ENCODE measurements at regions not wholly inside any gene's neighbourhood (a gene's known extent, or its start where the extent isn't known, plus 50 kb on each side); places are given as distances from the start of the nearest gene placed in this dataset.

DNA sequence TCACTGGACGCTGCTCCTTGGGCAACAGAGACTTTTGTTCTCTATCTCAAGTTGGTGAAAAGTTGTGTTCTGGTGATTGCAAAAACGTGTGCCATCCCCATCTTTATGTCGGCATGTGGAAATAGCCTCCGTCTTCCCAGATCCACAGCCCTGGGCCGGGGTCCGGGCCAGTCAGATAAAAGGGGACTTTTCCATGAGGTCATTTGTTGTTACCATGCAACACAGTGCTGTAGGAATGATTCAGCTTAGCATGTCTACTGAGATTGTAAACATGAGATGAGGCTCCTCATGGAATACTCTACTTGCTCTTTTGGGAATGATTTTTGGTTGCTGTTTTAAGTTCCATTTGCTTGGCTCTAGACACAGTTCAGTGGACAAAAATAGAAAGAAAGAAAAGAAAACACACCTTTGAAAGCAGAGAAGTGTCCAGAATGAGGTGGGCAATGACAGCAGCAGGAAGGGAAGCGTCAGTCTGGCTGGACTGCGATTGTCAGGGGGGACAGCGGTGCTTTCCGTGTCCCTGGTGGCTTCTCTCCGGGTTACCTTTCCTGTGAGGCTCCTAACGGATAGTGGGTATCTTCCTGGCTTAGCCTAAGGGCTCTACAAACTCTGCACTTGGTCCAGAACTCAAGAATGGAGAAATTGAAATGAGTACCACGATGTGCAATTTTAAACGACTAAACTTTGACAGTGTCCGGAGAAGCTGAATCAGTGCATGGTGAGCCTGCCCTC lies 91.6 kb downstream of the TEX29 start:
- DNase-seq (ENCODE audit: low spot score), result no peak
- TF ChIP-seq, protein P1, sequence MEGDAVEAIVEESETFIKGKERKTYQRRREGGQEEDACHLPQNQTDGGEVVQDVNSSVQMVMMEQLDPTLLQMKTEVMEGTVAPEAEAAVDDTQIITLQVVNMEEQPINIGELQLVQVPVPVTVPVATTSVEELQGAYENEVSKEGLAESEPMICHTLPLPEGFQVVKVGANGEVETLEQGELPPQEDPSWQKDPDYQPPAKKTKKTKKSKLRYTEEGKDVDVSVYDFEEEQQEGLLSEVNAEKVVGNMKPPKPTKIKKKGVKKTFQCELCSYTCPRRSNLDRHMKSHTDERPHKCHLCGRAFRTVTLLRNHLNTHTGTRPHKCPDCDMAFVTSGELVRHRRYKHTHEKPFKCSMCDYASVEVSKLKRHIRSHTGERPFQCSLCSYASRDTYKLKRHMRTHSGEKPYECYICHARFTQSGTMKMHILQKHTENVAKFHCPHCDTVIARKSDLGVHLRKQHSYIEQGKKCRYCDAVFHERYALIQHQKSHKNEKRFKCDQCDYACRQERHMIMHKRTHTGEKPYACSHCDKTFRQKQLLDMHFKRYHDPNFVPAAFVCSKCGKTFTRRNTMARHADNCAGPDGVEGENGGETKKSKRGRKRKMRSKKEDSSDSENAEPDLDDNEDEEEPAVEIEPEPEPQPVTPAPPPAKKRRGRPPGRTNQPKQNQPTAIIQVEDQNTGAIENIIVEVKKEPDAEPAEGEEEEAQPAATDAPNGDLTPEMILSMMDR (IDR thresholded peaks at IDR 0.05; ENCODE audit: borderline replicate concordance, control extremely low read depth, extremely low read depth, insufficient read depth, missing control alignments), result no peak
- in situ Hi-C loops (cut with MboI; ENCODE audit: low sequenced_read_pairs, unreplicated experiment), result no loop called here

DNA sequence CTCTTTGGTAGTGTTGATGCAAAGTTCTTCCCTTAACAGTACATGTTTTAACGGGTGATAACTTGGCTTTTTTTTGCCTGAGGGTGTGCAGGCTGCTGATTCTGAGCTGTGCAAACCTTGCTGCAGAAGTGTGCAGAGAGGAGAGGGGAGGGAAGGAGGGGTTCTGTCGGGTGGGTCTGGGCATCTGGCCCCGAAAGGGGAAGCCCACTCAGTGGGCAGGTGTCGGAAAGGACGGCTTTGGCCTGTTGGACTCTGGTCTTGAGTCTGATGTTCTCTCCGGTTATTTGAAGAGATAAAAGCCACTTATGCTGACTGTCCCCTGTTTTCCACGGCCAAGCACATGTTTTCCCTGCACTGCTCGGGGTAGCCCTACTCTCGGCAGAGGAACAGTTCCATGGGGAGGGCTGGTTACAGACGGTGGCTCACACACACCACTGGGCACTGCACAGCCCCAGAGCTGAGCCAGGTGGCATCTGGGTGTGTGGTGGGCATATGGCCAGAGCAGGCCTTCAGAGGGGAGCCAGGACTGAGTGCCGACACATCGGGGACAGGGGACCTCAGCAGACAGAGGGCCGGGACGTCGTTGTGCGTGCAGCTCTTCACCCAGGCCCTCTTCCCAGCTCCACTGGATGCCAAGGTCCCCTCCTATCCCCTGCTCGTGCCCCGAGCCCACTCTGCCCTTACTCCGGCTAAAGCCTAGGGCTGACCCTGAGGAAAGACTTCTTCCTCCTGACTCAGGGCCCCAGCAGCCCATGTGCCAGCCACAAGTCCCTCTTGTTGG lies 93.2 kb downstream of the TEX29 start:
- TF ChIP-seq, protein P1 (IDR thresholded peaks at IDR 0.05; ENCODE audit: borderline replicate concordance, control extremely low read depth, extremely low read depth, insufficient read depth, missing control alignments), result no peak
- in situ Hi-C loops (cut with MboI; ENCODE audit: low sequenced_read_pairs, unreplicated experiment), result no loop called here

DNA sequence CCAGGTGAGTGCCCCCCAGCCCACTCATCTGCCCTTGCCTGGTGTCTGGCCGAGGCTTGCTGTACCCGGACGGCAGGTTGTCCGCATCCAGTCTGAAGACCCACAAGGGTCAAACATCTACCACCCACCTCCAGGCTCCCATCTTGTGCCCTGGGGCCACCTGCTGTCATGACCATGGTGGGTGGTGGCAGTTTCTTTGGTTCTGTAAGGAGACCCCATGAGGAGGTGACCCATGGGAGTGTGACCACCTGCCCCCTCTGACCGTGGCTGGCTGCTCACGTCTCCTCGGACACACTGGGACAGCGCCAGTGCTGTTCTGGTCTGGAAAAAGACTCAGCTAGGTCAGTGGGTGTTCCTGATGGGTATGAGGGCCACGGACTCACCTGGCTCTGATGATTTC lies 93.9 kb downstream of the TEX29 start:
- in situ Hi-C loops (cut with MboI; ENCODE audit: low sequenced_read_pairs, unreplicated experiment), result no loop called here
- no peak for DNase-seq (ENCODE audit: low spot score)
- TF ChIP-seq, protein P1 (IDR thresholded peaks at IDR 0.05; ENCODE audit: borderline replicate concordance, control extremely low read depth, extremely low read depth, insufficient read depth, missing control alignments), result no peak

More for the DNA sequence above, 93.2 kb downstream of the TEX29 start:
- DNase-seq (ENCODE audit: low spot score), result no peak

DNA sequence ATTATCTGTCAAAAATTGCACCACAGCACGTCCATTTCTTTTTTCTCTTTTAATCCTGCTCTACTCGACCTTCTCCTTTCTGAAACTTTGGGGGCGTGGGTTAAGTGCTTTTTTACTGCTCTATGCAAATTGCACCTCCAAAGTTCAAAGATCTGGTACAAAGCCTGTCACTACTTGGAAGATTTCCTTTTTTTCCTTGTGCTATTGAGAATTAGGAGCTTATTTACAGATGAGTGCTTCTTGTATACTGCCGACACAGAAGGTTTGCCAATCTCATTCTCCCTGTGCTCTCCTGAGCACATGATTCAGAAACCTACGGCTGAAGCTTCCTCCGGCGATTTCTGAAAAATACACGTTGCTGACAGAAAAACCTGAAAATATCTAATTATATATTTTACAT lies 94.8 kb downstream of the TEX29 start:
- DNase-seq (ENCODE audit: low spot score), result no peak
- TF ChIP-seq, protein P1 (IDR thresholded peaks at IDR 0.05; ENCODE audit: borderline replicate concordance, control extremely low read depth, extremely low read depth, insufficient read depth, missing control alignments), result no peak
- in situ Hi-C loops (cut with MboI; ENCODE audit: low sequenced_read_pairs, unreplicated experiment), result no loop called here

DNA sequence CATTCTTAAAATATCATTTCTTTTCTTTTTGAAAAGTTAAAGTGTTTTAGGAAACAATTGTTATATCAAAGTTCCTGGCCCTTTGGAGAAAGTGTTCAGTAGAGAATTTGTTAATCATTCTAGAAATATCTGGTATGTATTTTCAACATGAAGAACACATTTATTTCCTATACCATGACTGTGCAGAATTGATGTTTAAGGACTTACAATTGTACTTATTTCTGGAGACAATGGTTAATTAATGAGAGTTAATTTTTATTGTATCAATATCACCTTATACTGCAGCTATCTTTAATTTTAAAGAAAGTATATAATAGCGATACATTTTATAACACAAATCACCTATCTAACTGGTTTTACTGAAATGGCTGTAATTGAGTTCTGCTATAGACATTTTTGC lies 95.3 kb downstream of the TEX29 start:
- no peak for DNase-seq (ENCODE audit: low spot score)
- TF ChIP-seq, protein P1 (IDR thresholded peaks at IDR 0.05; ENCODE audit: borderline replicate concordance, control extremely low read depth, extremely low read depth, insufficient read depth, missing control alignments), result no peak
- in situ Hi-C loops (cut with MboI; ENCODE audit: low sequenced_read_pairs, unreplicated experiment), result no loop called here

DNA sequence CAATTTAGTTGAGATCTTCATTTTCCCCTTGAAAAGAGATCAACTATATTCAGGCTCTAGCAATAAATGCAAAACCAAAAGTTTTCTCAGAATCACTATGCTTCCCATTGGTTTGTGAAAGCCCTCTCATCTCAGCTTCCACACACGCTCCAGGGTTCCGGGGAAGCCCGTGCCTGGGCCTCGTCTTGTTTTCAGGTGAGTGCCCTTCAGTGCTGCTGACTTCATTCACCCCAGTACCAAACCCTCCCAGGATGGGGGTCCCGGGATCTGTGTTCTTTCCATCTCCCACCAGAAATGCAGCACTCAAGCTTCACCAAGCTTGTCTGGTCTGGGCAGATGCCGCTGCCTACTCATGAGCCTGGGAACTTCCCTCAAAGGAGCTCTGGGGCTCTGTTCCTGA lies 97.7 kb downstream of the TEX29 start:
- DNase-seq (ENCODE audit: low spot score), result no peak
- in situ Hi-C loops (cut with MboI; ENCODE audit: low sequenced_read_pairs, unreplicated experiment), result no loop called here
- TF ChIP-seq, protein P1 (IDR thresholded peaks at IDR 0.05; ENCODE audit: borderline replicate concordance, control extremely low read depth, extremely low read depth, insufficient read depth, missing control alignments), result no peak

All from GM13976 (cell line).